ENCODE measurements at regions not wholly inside any gene's neighbourhood (a gene's known extent, or its start where the extent isn't known, plus 50 kb on each side); places are given as distances from the start of the nearest gene placed in this dataset.

GRCh38 chr12:125228519-125229260 lies 163.5 kb downstream of the AACS start:
- no peak for DNase-seq

DNA sequence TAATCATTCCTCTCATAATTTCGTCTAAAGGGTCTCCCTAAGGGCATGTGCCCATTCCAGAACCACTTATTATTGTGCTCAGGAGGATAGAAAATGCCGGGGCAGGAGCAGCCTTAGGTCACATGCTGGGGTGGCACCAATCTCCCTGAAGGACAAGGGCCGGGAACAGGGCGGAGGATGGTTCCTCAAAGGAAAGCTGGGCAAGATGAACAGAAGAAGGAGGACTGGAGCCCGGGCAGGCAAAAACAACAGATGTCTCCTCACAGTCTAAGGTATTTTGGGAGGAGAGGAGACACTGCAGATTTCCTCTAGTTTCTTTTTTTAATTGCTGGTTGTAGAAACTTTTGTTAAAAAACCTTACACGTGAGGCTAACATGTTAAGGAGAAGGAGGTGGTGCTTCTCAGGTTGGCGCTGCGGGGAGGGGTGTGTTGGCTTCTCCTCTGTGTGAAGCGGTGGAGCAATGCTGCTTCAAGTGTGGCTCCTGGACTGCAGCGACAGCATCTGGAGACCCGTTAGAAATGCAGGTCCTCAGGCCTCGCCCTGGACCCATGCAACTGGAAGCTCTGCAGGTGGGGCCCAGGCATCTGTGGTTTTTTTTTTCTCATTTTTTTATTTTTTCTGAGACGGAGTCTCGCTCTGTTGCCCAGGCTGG lies 164.8 kb downstream of the AACS start:
- no peak for DNase-seq

DNA sequence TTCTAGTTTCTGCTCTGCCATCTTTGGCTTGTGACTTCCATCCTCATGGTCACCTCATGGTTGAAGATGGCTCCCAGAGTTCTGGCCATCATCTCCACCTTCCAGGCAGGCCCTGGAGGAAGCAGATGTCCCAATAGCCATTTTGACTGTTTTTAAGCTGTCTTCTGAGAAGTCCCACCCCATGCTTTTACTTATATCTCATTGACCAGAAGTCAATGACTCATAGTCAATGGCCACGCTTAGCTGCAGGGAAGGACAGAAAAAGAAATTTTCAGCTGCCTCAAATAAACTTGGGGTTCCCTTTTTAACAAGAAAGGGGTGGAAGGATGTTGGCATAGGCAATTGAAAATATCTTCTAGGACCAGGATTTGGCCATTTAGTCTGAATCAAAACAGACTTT lies 168.1 kb downstream of the AACS start:
- DNase-seq = no peak

- no peak for DNase-seq
Observed at GRCh38 chr12:125239563-125239962, 174.3 kb downstream of the AACS start.

- no peak for DNase-seq
Observed at GRCh38 chr12:125240717-125241116, 175.5 kb downstream of the AACS start.

DNA sequence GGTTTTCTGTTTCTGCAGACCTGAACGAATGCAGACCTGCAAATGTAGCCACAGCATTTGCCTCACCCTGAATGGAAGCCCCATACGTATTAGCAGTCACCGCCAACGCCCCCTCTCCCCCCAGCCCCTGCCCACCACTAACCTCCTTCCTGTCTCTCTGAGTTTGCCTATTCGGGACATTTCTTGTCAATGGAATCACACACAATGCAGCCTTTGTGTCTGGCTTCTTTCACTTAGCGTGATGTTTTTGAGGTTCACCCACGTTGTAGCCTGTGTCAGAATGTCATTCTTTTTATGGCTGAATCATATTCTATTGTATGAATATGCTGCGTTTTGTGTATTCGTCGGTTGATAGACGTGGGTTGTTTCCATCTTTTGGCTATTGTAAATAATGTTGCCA lies 178.6 kb downstream of the AACS start:
- DNase-seq = no peak

DNA sequence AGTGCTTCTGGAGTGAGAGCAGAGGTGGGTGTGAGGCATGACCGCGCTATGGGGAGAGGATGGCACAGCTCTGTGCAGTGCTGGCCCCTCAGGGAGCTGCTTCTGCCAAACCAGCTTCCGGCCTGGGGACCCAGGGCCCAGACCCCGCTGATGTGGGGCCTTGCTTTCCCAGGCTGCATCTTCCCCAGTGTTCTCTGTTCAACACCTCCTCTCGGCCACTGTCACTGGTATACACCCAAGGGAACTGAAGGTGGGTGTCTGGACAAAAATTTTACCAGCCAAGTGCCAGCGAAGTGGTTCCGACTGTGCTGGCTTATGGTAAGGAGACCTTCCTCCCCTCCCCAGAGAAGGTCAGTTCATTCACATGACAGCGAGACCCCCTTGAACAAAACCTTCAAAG lies 179.1 kb downstream of the AACS start:
- DNase-seq = no peak

DNA sequence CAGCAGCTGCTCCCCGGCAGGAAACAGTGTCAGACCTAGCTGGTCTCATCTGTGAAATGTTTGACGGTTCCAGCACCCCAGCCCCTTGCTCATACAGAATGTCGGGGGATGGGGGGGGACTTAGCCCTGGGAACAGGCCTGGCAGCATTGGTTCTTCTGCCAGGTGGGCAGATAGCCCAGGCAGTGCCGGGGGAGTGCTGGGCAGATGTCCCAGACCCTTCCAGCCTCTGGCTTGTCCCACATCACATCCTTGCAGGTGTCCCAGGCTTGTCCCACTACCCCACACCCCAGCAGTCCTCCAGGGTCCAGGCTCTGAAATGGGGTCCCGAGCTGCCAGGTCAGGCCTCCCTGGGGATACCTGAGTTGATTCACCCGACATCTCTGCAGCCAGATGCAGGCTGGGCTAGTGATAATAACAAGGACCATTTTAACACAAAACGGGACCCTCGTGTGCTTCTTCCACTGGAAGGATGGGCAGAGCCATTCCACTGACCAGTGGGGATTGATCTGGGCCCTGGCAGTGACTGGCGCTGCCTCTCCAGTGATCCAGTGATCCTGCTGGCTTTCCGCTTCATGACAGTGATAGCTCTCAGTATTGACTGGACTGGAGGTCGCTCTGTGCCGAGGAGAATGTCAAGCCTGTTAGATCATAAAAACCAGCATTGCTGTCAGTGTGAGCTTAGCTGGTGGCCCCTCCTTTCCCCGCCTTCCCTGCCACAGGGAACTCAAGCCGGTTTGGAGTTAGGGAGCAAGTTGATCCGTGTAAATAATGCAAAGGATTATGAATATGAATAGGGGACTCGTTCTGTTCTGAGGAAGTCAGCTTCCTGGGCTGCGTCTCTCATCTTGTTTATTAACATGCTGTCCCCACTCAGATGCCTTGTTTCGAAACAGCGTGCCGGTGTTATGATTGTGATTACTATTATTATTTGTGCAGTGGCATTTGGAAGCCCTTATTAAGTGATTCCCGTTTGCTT lies 180.6 kb downstream of the AACS start:
- DNase-seq = no peak

DNA sequence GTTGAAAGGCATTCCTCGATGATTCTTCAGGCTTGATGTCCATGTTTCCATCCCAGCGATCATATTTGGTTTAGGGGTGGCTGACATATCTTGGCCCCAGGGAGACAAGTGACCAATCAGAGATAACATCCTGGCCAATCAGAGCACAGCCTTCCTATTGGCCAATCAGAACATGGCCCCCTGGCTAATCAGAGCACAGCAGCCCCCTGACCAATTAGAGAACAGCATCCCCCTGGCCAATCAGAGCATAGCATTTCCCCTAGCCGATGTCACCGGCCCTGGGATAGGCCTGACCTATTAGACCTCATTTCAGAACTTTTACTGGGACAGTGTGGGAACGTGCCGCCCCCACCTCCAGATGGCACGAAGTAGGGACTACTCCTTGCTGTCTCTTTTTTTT lies 182.2 kb downstream of the AACS start:
- DNase-seq = no peak

GRCh38 chr12:125249066-125249824 lies 184.0 kb downstream of the AACS start:
- no peak for DNase-seq

DNA sequence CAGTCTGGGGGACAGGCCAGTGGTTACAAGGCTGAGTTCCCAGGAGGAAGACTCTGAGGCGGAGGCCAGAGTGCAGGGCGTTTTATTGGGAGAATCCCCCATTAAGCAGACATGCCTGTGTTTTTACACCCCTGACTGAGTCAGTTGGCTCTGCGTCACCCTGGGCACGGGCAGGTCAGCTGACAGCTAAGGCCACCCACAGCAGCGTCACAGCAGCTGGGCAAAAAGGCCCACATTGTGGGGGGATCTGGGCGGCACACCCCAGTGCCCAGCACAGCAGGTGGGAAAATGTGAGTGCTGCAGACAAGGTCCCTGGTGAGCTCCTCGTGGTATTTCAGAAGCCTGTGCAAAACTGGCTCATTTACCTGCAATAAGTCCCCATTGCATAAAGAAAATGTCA lies 184.7 kb downstream of the AACS start:
- DNase-seq = no peak

GRCh38 chr12:125254236-125254635 lies 189.0 kb downstream of the AACS start:
- peak; percentile 36 for DNase-seq

- no peak for DNase-seq
Observed at GRCh38 chr12:125254856-125255255, 189.6 kb downstream of the AACS start.

GRCh38 chr12:125255935-125256633 lies 190.8 kb downstream of the AACS start:
- DNase-seq = no peak

GRCh38 chr12:125256634-125256936 lies 191.3 kb downstream of the AACS start:
- DNase-seq = no peak

DNA sequence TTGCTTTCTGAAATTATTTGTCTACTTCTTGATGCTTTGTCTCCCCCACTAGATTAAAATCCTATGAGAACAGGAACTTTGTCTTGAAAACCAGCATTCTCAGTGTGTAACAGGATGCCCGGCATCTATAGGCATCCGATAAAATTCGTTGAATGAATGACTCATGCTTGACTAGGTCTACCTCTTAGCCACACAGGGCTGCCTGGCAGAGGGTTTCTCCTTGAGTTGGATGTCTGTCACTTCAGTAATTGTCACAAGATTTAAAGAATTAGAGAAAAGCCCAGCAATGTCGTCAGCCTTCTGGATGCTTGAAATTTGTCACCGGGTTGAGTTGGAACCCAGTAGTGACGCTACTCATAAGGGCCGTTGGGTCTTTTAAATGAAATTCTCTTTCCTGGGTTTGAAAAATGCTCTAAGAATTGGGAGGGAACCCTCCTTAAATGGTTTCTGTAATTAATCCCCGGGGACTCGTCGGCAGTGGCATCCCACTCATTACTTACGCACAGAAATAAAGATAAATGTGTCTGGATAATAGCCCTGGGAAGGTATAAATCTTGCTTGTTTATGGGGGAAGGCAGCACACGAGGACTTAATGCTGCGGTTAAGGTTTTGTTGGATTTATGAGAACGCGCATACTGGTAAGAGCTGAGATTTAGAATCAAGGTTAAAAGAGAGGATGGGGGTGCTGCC lies 194.1 kb downstream of the AACS start:
- no peak for DNase-seq

DNA sequence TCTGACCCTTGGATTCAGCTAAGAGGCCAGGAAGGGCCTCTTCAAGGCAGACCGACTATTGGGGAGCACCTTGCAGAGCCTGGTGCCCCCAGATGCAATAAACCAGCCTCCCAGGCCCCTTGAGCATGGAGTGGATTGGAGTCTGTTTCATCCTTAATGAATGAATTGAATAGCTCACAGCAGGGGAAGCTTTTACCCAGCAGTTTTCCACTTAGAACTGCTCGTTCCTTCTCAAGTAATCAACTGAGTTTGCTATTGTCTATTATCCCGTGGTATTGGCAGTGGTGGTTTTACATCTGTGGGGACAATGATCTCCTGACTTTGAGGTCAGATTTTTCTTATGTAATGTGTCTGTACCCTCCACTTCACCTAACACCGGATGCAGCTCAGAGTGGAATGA lies 197.6 kb downstream of the AACS start:
- DNase-seq = no peak

DNA sequence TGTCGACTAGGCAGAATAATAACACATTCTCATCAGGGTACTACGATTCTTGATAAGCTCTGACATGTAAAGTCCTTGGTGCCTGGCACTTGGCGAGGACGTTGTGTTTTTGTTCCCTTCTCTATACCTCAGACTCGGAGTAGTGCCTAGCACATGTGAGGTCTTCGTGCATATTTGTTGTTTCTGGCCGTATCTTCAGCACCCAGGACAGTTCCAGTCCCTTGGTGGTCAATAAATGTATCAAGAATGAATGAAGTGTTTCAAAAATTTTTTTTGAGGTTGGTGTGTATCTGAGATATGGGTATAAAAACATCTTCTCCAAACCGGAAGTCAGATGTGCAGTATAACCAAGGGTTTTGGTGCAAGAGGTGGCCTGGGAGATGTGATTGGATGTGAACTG lies 198.2 kb downstream of the AACS start:
- peak; percentile 6 for DNase-seq

DNA sequence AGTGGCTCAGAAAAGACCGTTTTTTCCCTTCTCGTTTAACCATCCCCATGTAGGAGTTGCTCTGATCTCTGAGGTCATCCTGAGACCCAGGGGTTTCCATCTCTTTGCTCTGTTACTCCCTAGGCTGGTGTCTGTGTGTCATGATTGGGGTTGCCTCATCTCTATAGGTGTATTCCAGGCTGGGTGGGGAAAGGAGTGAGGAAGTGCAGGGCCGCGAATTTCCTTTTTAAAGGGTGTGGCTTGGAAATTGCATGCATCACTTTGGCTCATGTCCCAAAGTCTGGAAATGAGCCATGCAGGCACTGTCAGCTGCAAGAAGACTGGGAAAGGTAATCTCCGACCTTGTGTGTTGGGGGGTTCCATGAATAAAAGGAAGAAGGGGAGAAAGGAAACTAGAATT lies 201.9 kb downstream of the AACS start:
- DNase-seq = no peak

DNA sequence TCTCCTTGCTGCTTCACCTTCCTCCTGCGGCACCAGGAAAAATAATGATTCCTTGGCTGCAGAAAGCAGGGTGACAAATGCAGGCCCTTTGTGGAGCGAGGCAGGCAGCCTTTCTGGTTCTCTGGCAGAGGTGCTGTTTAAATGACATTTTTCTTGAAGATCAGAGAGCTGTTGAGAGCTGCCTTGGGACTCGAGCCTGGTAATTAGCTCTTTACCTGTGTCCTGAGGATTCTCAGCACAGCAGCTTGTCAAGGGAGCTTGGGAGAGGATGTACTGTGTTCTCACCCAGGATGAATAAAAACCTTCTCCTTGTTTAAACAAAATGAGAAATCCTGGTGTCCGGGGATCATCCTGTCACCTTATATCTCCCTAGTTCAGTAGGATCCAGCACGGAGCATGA lies 204.0 kb downstream of the AACS start:
- DNase-seq = no peak

GRCh38 chr12:125271892-125272291 lies 206.7 kb downstream of the AACS start:
- DNase-seq = no peak

Measured in hematopoietic multipotent progenitor cell treated with erythropoietin and hydrocortisone succinate and interleukin-3 and kit ligand, for 4 days (in vitro differentiated cells).